NCI-H146 (cell line): ENCODE measurements at regions not wholly inside any gene's neighbourhood (a gene's known extent, or its start where the extent isn't known, plus 50 kb on each side); places are given as distances from the start of the nearest gene placed in this dataset.
"Not testable (repeated sequence)": the region's sequence is repeated elsewhere in the genome, so short reads cannot be mapped to it uniquely, and the experiment has no call there.

Experiments used
- DNase-seq: peaks from one replicate; lab custom pipeline; 2025; lab: John Stamatoyannopoulos, UW

- DNase-seq: no peak
Observed at GRCh38 chr10:38209332-38209731, 115.2 kb downstream of the ZNF37A start.

- not testable (repeated sequence) for DNase-seq
Observed at GRCh38 chr10:38209748-38210147, 115.6 kb downstream of the ZNF37A start.

GRCh38 chr10:38212460-38212859, 118.3 kb downstream of the ZNF37A start:
- DNase-seq: no peak

GRCh38 chr10:38226385-38226784, 132.2 kb downstream of the ZNF37A start:
- no peak for DNase-seq

GRCh38 chr10:38228394-38228793, 134.3 kb downstream of the ZNF37A start:
- DNase-seq: no peak

- DNase-seq: not testable (repeated sequence)
Observed at GRCh38 chr10:38238479-38238878, 144.3 kb downstream of the ZNF37A start.

GRCh38 chr10:38242061-38242649, 148.0 kb downstream of the ZNF37A start:
- not testable (repeated sequence) for DNase-seq

GRCh38 chr10:38248113-38248512, 154.0 kb downstream of the ZNF37A start:
- DNase-seq: not testable (repeated sequence)

- DNase-seq: not testable (repeated sequence)
Observed at GRCh38 chr10:38252551-38252950, 158.4 kb downstream of the ZNF37A start.

GRCh38 chr10:38267555-38267954, 173.4 kb downstream of the ZNF37A start:
- DNase-seq: not testable (repeated sequence)

GRCh38 chr10:38271031-38271430, 176.9 kb downstream of the ZNF37A start:
- not testable (repeated sequence) for DNase-seq

- DNase-seq: not testable (repeated sequence)
Observed at GRCh38 chr10:38274879-38275278, 180.7 kb downstream of the ZNF37A start.

GRCh38 chr10:38292560-38292959, 198.4 kb downstream of the ZNF37A start:
- not testable (repeated sequence) for DNase-seq

GRCh38 chr10:38310111-38310510, 216.0 kb downstream of the ZNF37A start:
- DNase-seq: not testable (repeated sequence)

GRCh38 chr10:38315090-38315805, 221.1 kb downstream of the ZNF37A start:
- not testable (repeated sequence) for DNase-seq

- DNase-seq: not testable (repeated sequence)
Observed at GRCh38 chr10:38321393-38321792, 227.3 kb downstream of the ZNF37A start.

- not testable (repeated sequence) for DNase-seq
Observed at GRCh38 chr10:38330306-38330705, 236.2 kb downstream of the ZNF37A start.

GRCh38 chr10:38331106-38331505, 237.0 kb downstream of the ZNF37A start:
- DNase-seq: not testable (repeated sequence)

- DNase-seq: not testable (repeated sequence)
Observed at GRCh38 chr10:38333699-38334098, 239.6 kb downstream of the ZNF37A start.

GRCh38 chr10:38350645-38351044, 256.5 kb downstream of the ZNF37A start:
- not testable (repeated sequence) for DNase-seq

GRCh38 chr10:38354410-38354809, 260.3 kb downstream of the ZNF37A start:
- not testable (repeated sequence) for DNase-seq

- DNase-seq: peak; percentile 80
Observed at GRCh38 chr10:38355911-38356526, 261.9 kb downstream of the ZNF37A start.

GRCh38 chr10:38356527-38356926, 262.4 kb downstream of the ZNF37A start:
- peak; percentile 34 for DNase-seq
